CD14-positive monocyte (primary cell): ENCODE measurements at regions not wholly inside any gene's neighbourhood (a gene's known extent, or its start where the extent isn't known, plus 50 kb on each side); places are given as distances from the start of the nearest gene placed in this dataset.

Experiments used
- DNase-seq, 3 donors: peaks; one replicate each; pipeline ENCODE4 v3.0.0-alpha.2; 2011 to 2022
- H2AFZ ChIP-seq: 2 replicates; pipeline ENCODE4 v1.6.0; 2012; ENCODE audit warnings: mild to moderate bottlenecking, low read depth, low read length, inconsistent platforms; ENCODE audit not compliant: insufficient read depth, poor library complexity, severe bottlenecking
- H3K27ac ChIP-seq, 2 donors: 1 replicate in 1 of 2; 2 replicates in 1 of 2; pipeline ENCODE4 v1.5.1; 2012 to 2013; ENCODE audit warnings: low read length in 2 of 2, control low read depth in 1 of 2, inconsistent platforms in 1 of 2, low read depth in 1 of 2, mild to moderate bottlenecking in 1 of 2
- H3K27me3 ChIP-seq, 2 donors: one replicate each; pipeline versions ENCODE4 v1.6.0 to v1.6.1; 2011 to 2013; ENCODE audit warnings: low read length in 2 of 2; ENCODE audit not compliant: control insufficient read depth in 2 of 2, insufficient read depth in 2 of 2
- H3K36me3 ChIP-seq, 2 donors: replicated peaks in 1 of 2; 1 replicate in 1 of 2; 2 replicates in 1 of 2; pipeline versions ENCODE4 v1.5.1 to v1.6.1; 2012 to 2013; ENCODE audit warnings: low read length in 2 of 2, control low read depth in 1 of 2, inconsistent platforms in 1 of 2, mild to moderate bottlenecking in 1 of 2; ENCODE audit not compliant: insufficient read depth in 2 of 2, control insufficient read depth in 1 of 2
- H3K4me1 ChIP-seq, 2 donors: 1 replicate in 1 of 2; 2 replicates in 1 of 2; pipeline versions ENCODE4 v1.5.1 to v1.6.1; 2012 to 2013; ENCODE audit warnings: low read length in 2 of 2, control low read depth in 1 of 2, inconsistent platforms in 1 of 2, mild to moderate bottlenecking in 1 of 2, moderate library complexity in 1 of 2; ENCODE audit not compliant: insufficient read depth in 2 of 2, control insufficient read depth in 1 of 2
- H3K4me2 ChIP-seq: replicated peaks from 2 replicates; pipeline ENCODE3; 2012; ENCODE audit warnings: low read length, moderate library complexity, mild to moderate bottlenecking; ENCODE audit not compliant: poor library complexity, severe bottlenecking; ENCODE audit errors: extremely low read depth
- H3K4me3 ChIP-seq, 3 experiments: fragments of 200-600 bp in 1 of 3; sonication (generic) in 1 of 3; replicated peaks in 1 of 3; 1 replicate in 2 of 3; 2 replicates in 1 of 3; pipeline ENCODE4 v1.5.1; 2011 to 2013; ENCODE audit warnings: low read length in 3 of 3, mild to moderate bottlenecking in 3 of 3, control low read depth in 2 of 3, low read depth in 2 of 3, inconsistent platforms in 1 of 3, moderate library complexity in 1 of 3
- H3K79me2 ChIP-seq: 2 replicates; pipeline ENCODE4 v1.6.0; 2012; ENCODE audit warnings: mild to moderate bottlenecking, control low read depth, inconsistent platforms, low read length, moderate library complexity; ENCODE audit not compliant: insufficient read depth
- H3K9ac ChIP-seq: 2 replicates; pipeline ENCODE4 v1.6.0; 2017; ENCODE audit warnings: low read length, mild to moderate bottlenecking; ENCODE audit not compliant: insufficient read depth, poor library complexity, severe bottlenecking
- H3K9me3 ChIP-seq, 2 donors: replicated peaks in 1 of 2; 1 replicate in 1 of 2; 2 replicates in 1 of 2; pipeline versions ENCODE4 v1.5.1 to v1.6.1; 2012 to 2013; ENCODE audit warnings: low read length in 2 of 2, control low read depth in 1 of 2; ENCODE audit not compliant: control insufficient read depth in 1 of 2, insufficient read depth in 1 of 2
- H4K20me1 ChIP-seq: 2 replicates; pipeline ENCODE4 v1.6.0; 2012; ENCODE audit warnings: mild to moderate bottlenecking, low read length, control low read depth, moderate library complexity; ENCODE audit not compliant: insufficient read depth
- H3K27ac Mint-ChIP-seq, 7 donors: one replicate each; pipeline ENCODE4 v1.8.0; 2020; ENCODE audit warnings: mild to moderate bottlenecking in 7 of 7, mixed read lengths in 7 of 7, moderate library complexity in 6 of 7, inconsistent platforms in 2 of 7
- H3K27me3 Mint-ChIP-seq, 3 donors: one replicate each; pipeline ENCODE4 v1.8.0; 2021 to 2022; ENCODE audit warnings: low read depth in 3 of 3, mild to moderate bottlenecking in 3 of 3, mixed read lengths in 3 of 3, moderate library complexity in 3 of 3, inconsistent platforms in 1 of 3
- H3K36me3 Mint-ChIP-seq, 2 donors: one replicate each; pipeline ENCODE4 v1.8.0; 2020; ENCODE audit warnings: mixed read lengths in 2 of 2, inconsistent platforms in 1 of 2, mild to moderate bottlenecking in 1 of 2
- H3K4me1 Mint-ChIP-seq: one replicate; pipeline ENCODE4 v1.8.0; 2020; ENCODE audit warnings: mild to moderate bottlenecking, mixed read lengths
- H3K4me3 Mint-ChIP-seq, 2 donors: one replicate each; pipeline ENCODE4 v1.8.0; 2020; ENCODE audit warnings: mild to moderate bottlenecking in 2 of 2, mixed read lengths in 2 of 2, moderate library complexity in 1 of 2
- H3K9me3 Mint-ChIP-seq, 7 donors: one replicate each; pipeline ENCODE4 v1.8.0; 2020 to 2022; ENCODE audit warnings: mixed read lengths in 7 of 7, mild to moderate bottlenecking in 6 of 7, moderate library complexity in 6 of 7, inconsistent platforms in 2 of 7
- WGBS: methylation state at CpG from one replicate; pipeline ENCODE4 v1.1.5; 2013; ENCODE audit warnings: missing lambda C conversion rate; ENCODE audit not compliant: insufficient coverage; 5-methylcytosine and 5-hydroxymethylcytosine counted together
- intact Hi-C, 2 donors: fragments of 100-400 bp; cut with micrococcal nuclease; formaldehyde crosslinking; loops; one replicate each; pipeline versions ENCODE4 v1.15.0 to v1.15.1; 2023
- TF ChIP-seq, protein P1 (sequence below): fragments of 200-600 bp; IDR thresholded peaks from one replicate; pipeline ENCODE4 v1.8.0; 2022; ENCODE audit warnings: antibody characterized with exemption, mild to moderate bottlenecking

DNA sequence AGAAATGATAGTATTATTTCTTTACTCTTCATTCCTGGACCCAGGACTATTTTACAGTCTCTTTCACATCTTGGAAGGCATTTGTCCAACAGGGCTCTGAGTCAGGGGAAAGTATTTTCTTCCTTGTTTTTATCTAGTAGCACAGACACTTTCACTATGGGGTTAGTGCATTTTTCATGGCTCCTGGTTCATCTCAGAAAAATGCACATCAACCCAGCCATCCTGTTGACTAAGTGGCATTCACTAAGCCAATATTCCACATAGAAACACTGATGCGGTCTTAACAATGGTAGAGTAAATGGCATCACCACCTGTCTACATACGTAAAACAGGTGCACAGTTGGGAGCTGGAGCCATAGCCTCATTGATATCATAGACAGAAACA lies 87.4 kb upstream of the C1orf21 start:
- Histone ChIP-seq H3K9me3 (no peaks in the 10 kb centered on the region), H3K27me3 (no peaks in the 10 kb centered on the region), H3K9ac (no peak overlapping the region), H4K20me1 (no peaks in the 10 kb centered on the region), H3K36me3 (no peaks in the 10 kb centered on the region), H3K4me3 (no peak overlapping the region), H2AFZ (no peak overlapping the region), H3K79me2 (no peaks in the 10 kb centered on the region), H3K4me1 (no peaks in the 10 kb centered on the region), H3K27ac (no peak overlapping the region), H3K4me2 (no peak overlapping the region)
- peaks cover 0 to 6% (median 3%) of the 10 kb centered on the region in 7 donors for H3K9me3 Mint-ChIP-seq
- peaks cover 9% of the 10 kb centered on the region for H3K4me1 Mint-ChIP-seq
- no peaks in the 10 kb centered on the region for H3K36me3 Mint-ChIP-seq
- no peak overlapping the region for H3K4me3 Mint-ChIP-seq
- no peaks in the 10 kb centered on the region for H3K27me3 Mint-ChIP-seq
- H3K27ac Mint-ChIP-seq, result no peak overlapping the region
- intact Hi-C loops, result no loop called here
- TF ChIP-seq, protein P1, sequence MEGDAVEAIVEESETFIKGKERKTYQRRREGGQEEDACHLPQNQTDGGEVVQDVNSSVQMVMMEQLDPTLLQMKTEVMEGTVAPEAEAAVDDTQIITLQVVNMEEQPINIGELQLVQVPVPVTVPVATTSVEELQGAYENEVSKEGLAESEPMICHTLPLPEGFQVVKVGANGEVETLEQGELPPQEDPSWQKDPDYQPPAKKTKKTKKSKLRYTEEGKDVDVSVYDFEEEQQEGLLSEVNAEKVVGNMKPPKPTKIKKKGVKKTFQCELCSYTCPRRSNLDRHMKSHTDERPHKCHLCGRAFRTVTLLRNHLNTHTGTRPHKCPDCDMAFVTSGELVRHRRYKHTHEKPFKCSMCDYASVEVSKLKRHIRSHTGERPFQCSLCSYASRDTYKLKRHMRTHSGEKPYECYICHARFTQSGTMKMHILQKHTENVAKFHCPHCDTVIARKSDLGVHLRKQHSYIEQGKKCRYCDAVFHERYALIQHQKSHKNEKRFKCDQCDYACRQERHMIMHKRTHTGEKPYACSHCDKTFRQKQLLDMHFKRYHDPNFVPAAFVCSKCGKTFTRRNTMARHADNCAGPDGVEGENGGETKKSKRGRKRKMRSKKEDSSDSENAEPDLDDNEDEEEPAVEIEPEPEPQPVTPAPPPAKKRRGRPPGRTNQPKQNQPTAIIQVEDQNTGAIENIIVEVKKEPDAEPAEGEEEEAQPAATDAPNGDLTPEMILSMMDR, result no peak
- WGBS, result 100% methylated on average over 2 of the region's 2 CpGs
- DNase-seq, result no peak

DNA sequence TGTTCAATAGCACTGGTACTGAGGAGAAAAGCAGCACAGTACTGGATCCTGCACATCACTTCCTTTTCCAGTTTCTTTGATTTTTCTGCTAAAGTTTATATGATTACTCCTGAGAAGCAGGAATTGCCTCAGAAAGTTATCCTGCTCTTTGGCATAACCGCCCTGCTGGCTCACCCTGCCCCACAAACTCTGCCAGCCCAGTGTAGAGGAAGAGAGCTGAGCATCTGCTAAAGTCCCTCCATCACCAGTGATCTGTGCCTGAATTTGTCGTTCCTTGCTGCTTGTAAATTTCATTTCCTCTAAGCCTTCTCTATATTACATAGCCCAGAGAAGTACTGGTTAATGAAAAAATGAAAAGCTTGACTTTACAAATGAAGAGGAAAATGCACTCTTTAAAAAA lies 87.0 kb upstream of the C1orf21 start:
- H3K9me3 ChIP-seq, result no peaks in the 10 kb centered on the region
- no CpG with 5 or more reads among the region's 2 CpGs for WGBS
- H3K9ac ChIP-seq, result no peak overlapping the region
- no peaks in the 10 kb centered on the region for H3K36me3 Mint-ChIP-seq
- TF ChIP-seq, protein P1, result no peak
- H3K4me1 Mint-ChIP-seq, result peaks cover 9% of the 10 kb centered on the region
- no peaks in the 10 kb centered on the region for H3K4me1 ChIP-seq
- no peak overlapping the region for H2AFZ ChIP-seq
- intact Hi-C loops, result no loop called here
- H3K9me3 Mint-ChIP-seq, result peaks cover 0 to 6% (median 3%) of the 10 kb centered on the region in 7 donors
- H3K4me3 ChIP-seq, result no peak overlapping the region
- H3K27me3 Mint-ChIP-seq, result no peaks in the 10 kb centered on the region
- no peak overlapping the region for H3K4me3 Mint-ChIP-seq
- H3K36me3 ChIP-seq, result no peaks in the 10 kb centered on the region
- H4K20me1 ChIP-seq, result no peaks in the 10 kb centered on the region
- H3K27ac Mint-ChIP-seq, result no peak overlapping the region
- H3K4me2 ChIP-seq, result no peak overlapping the region
- no peaks in the 10 kb centered on the region for H3K79me2 ChIP-seq
- no peak overlapping the region for H3K27ac ChIP-seq
- no peak for DNase-seq
- no peaks in the 10 kb centered on the region for H3K27me3 ChIP-seq
